ENCODE measurements at regions not wholly inside any gene's neighbourhood (a gene's known extent, or its start where the extent isn't known, plus 50 kb on each side); places are given as distances from the start of the nearest gene placed in this dataset.

GRCh38 chr18:66749030-66749429, 145.1 kb upstream of the CDH19 start:
- H3K36me3 ChIP-seq (ENCODE audit: control insufficient read depth, insufficient read depth, low read length): no peaks in the 10 kb centered on the region
- no peak overlapping the region for H3K27ac ChIP-seq (ENCODE audit: low read depth, low read length)
- Mint-ChIP-seq H3K4me3 (no peak overlapping the region), H3K27ac (no peak overlapping the region), H3K27me3 (ENCODE audit: insufficient read depth) (no peaks in the 10 kb centered on the region), H3K4me1 (no peaks in the 10 kb centered on the region), H3K9me3 (no peaks in the 10 kb centered on the region), H3K36me3 (ENCODE audit: low read depth) (no peaks in the 10 kb centered on the region)
- H3K4me1 ChIP-seq (ENCODE audit: control insufficient read depth, insufficient read depth, low read length): no peaks in the 10 kb centered on the region
- no peaks in the 10 kb centered on the region for H3K27me3 ChIP-seq (ENCODE audit: control insufficient read depth, insufficient read depth, low read length, poor library complexity, severe bottlenecking)
- peak; percentile 37 for TF ChIP-seq CTCF (conservative IDR thresholded peaks at IDR 0.05)
- H3K9me3 ChIP-seq (ENCODE audit: control insufficient read depth, low read length): no peaks in the 10 kb centered on the region
- WGBS, 2 experiments (ENCODE audit: insufficient coverage in 1 of 2, insufficient read length in 1 of 2): 74% methylated on average over 2 of the region's 2 CpGs; no CpG with 5 or more reads in 1 of the 2 experiments
- H3K4me3 ChIP-seq (ENCODE audit: low read length): no peak overlapping the region
- no peak for DNase-seq
- no peak overlapping the region for H3K9ac ChIP-seq (ENCODE audit: extremely low read depth, low read length, poor library complexity, severe bottlenecking)

- no peak overlapping the region for H3K4me3 Mint-ChIP-seq
- Histone ChIP-seq H3K4me1 (ENCODE audit: control insufficient read depth, insufficient read depth, low read length) (no peaks in the 10 kb centered on the region), H3K4me3 (ENCODE audit: low read length) (no peak overlapping the region), H3K9me3 (ENCODE audit: control insufficient read depth, low read length) (no peaks in the 10 kb centered on the region), H3K9ac (ENCODE audit: extremely low read depth, low read length, poor library complexity, severe bottlenecking) (no peak overlapping the region), H3K36me3 (ENCODE audit: control insufficient read depth, insufficient read depth, low read length) (no peaks in the 10 kb centered on the region), H3K27ac (ENCODE audit: low read depth, low read length) (no peak overlapping the region), H3K27me3 (ENCODE audit: control insufficient read depth, insufficient read depth, low read length, poor library complexity, severe bottlenecking) (no peaks in the 10 kb centered on the region)
- H3K27me3 Mint-ChIP-seq (ENCODE audit: insufficient read depth): no peaks in the 10 kb centered on the region
- H3K27ac Mint-ChIP-seq: no peak overlapping the region
- H3K4me1 Mint-ChIP-seq: no peaks in the 10 kb centered on the region
- DNase-seq: no peak
- 87 to 100% methylated on average over 2 of the region's 2 CpGs for WGBS, 2 experiments (ENCODE audit: insufficient coverage in 1 of 2, insufficient read length in 1 of 2)
- no peaks in the 10 kb centered on the region for H3K36me3 Mint-ChIP-seq (ENCODE audit: low read depth)
- no peak for TF ChIP-seq CTCF (conservative IDR thresholded peaks at IDR 0.05)
- peaks cover 4% of the 10 kb centered on the region for H3K9me3 Mint-ChIP-seq
Observed at GRCh38 chr18:66742832-66743231, 138.9 kb upstream of the CDH19 start.

- Mint-ChIP-seq H3K4me1 (no peaks in the 10 kb centered on the region), H3K27ac (no peak overlapping the region), H3K36me3 (ENCODE audit: low read depth) (no peaks in the 10 kb centered on the region), H3K27me3 (ENCODE audit: insufficient read depth) (no peaks in the 10 kb centered on the region), H3K9me3 (peaks cover 4% of the 10 kb centered on the region), H3K4me3 (no peak overlapping the region)
- peaks cover 6% of the 10 kb centered on the region for H3K9me3 ChIP-seq (ENCODE audit: control insufficient read depth, low read length)
- H3K36me3 ChIP-seq (ENCODE audit: control insufficient read depth, insufficient read depth, low read length): no peaks in the 10 kb centered on the region
- no peak overlapping the region for H3K27ac ChIP-seq (ENCODE audit: low read depth, low read length)
- no peak for DNase-seq
- 87 to 100% methylated on average over 1 of the region's 1 CpG for WGBS, 2 experiments (ENCODE audit: insufficient coverage in 1 of 2, insufficient read length in 1 of 2)
- no peak for TF ChIP-seq CTCF (conservative IDR thresholded peaks at IDR 0.05)
- H3K27me3 ChIP-seq (ENCODE audit: control insufficient read depth, insufficient read depth, low read length, poor library complexity, severe bottlenecking): no peaks in the 10 kb centered on the region
- no peaks in the 10 kb centered on the region for H3K4me1 ChIP-seq (ENCODE audit: control insufficient read depth, insufficient read depth, low read length)
- H3K4me3 ChIP-seq (ENCODE audit: low read length): no peak overlapping the region
- H3K9ac ChIP-seq (ENCODE audit: extremely low read depth, low read length, poor library complexity, severe bottlenecking): no peak overlapping the region
Observed at GRCh38 chr18:66735933-66736332, 132.0 kb upstream of the CDH19 start.

Measured in endodermal cell (in vitro differentiated cells).